Activated CD4-positive, CD25-positive, alpha-beta regulatory T cell treated with anti-CD3 and anti-CD28 coated beads, Interleukin-2, amount 50 U/mL, for 24 hours (primary cell): ENCODE measurements at regions not wholly inside any gene's neighbourhood (a gene's known extent, or its start where the extent isn't known, plus 50 kb on each side); places are given as distances from the start of the nearest gene placed in this dataset.

ENCODE experiments used
- ATAC-seq, 2 donors: fragments of 150-1000 bp; cut with Tn5 transposase; one replicate each; pipeline ENCODE4 v1.10.0; 2021; ENCODE audit warnings: mild to moderate bottlenecking in 1 of 2, moderate library complexity in 1 of 2

- ATAC-seq = no peak
Measured at GRCh38 chr20:16220826-16221225, 352.4 kb downstream of the KIF16B start.

GRCh38 chr20:16219182-16219581, 354.1 kb downstream of the KIF16B start:
- ATAC-seq = no peak

- no peak for ATAC-seq
Measured at GRCh38 chr20:16216914-16217230, 356.4 kb downstream of the KIF16B start.

GRCh38 chr20:16216227-16216913, 356.9 kb downstream of the KIF16B start:
- ATAC-seq = no peak

- ATAC-seq = no peak
Measured at GRCh38 chr20:16215041-16215440, 358.2 kb downstream of the KIF16B start.

GRCh38 chr20:16212790-16213189, 360.5 kb downstream of the KIF16B start:
- no peak for ATAC-seq

GRCh38 chr20:16209951-16210361, 363.3 kb downstream of the KIF16B start:
- no peak for ATAC-seq

- ATAC-seq = no peak
Measured at GRCh38 chr20:16209357-16209756, 363.9 kb downstream of the KIF16B start.

GRCh38 chr20:16208443-16208842, 364.8 kb downstream of the KIF16B start:
- no peak for ATAC-seq

- ATAC-seq = no peak
Measured at GRCh38 chr20:16206817-16207216, 366.4 kb downstream of the KIF16B start.

- ATAC-seq = no peak
Measured at GRCh38 chr20:16205507-16205906, 367.7 kb downstream of the KIF16B start.

- ATAC-seq = no peak
Measured at GRCh38 chr20:16203096-16203495, 370.2 kb downstream of the KIF16B start.

- no peak for ATAC-seq
Measured at GRCh38 chr20:16201191-16201590, 372.1 kb downstream of the KIF16B start.

GRCh38 chr20:16197696-16198095, 375.6 kb downstream of the KIF16B start:
- ATAC-seq = no peak

GRCh38 chr20:16195671-16196070, 377.6 kb downstream of the KIF16B start:
- no peak for ATAC-seq

GRCh38 chr20:16194617-16195360, 378.5 kb downstream of the KIF16B start:
- ATAC-seq = no peak

- ATAC-seq = no peak
Measured at GRCh38 chr20:16191496-16191895, 381.8 kb downstream of the KIF16B start.

GRCh38 chr20:16189371-16189770, 383.9 kb downstream of the KIF16B start:
- ATAC-seq = no peak

- ATAC-seq = peak; percentile 9 to 10
Measured at GRCh38 chr20:16187956-16188616, 385.2 kb downstream of the KIF16B start.

GRCh38 chr20:16179919-16180318, 393.3 kb downstream of the KIF16B start:
- ATAC-seq = no peak

GRCh38 chr20:16179371-16179770, 393.9 kb downstream of the KIF16B start:
- no peak for ATAC-seq

- ATAC-seq = no peak
Measured at GRCh38 chr20:16178546-16179135, 394.6 kb downstream of the KIF16B start.

GRCh38 chr20:16175322-16175961, 397.8 kb downstream of the KIF16B start:
- no peak for ATAC-seq
